IPS-NIHi7 (cell line): ENCODE measurements at regions not wholly inside any gene's neighbourhood (a gene's known extent, or its start where the extent isn't known, plus 50 kb on each side); places are given as distances from the start of the nearest gene placed in this dataset.
A peak's percentile ranks its signal among the peaks of the same experiment; 100 is the strongest.

Experiments
- DNase-seq: peaks from one replicate; pipeline ENCODE4 v3.0.0; 2012; ENCODE audit warnings: mixed read lengths; ENCODE audit errors: extremely low spot score

DNA sequence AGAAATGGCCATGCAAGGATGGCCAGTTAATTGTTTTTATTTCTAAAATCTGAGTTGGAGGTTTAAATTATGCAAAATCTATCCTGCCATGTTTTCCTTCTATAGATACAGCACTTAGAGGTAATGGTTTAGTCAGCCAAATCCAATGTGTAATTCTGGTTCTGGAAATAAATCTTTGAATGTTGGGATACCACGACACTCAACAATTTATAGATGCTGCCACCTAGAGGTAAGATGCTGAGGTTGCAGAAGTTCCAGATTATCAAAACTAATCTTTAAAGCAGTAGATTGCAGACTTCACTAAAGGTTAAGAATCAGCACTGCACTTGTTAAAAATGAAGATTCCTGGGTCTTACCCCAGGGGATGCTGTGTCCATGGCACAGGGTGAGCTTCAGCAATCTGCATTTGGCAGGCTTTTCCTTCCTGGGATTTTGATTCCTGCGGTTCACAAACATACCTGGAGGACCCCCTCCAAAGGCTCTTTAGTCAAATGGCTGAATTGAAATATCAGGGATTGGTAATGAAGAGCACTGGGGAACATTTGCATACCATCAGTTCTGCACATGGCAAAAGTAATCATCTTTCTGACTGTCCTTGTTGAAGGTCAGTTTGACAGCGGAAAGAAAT, 53.4 kb upstream of the ANO4 start:
- DNase-seq, result peak; percentile 31

- no peak for DNase-seq
These were observed 51.5 kb upstream of the ANO4 start for GRCh38 chr12:100743060-100743459.
